ENCODE measurements at regions not wholly inside any gene's neighbourhood (a gene's known extent, or its start where the extent isn't known, plus 50 kb on each side); places are given as distances from the start of the nearest gene placed in this dataset.

DNA sequence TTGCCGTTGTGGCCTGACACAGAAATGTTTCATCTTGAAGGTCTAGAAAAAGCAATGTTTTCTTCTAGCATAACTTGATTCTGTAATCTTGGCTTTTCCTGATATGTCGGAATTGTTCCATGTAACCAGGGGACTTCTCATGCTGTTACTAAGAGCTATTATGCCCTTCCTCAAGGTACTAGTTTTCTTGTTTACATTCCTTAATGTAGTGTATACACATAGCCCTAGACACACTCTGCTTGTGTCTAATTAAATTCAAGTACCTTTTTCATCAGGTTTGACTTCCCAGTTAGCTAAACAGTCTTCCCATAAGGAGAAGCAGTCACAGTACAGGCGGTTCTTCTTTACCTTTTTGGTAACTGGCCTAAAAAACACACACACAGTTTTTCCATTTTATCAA, 89.4 kb upstream of the KCNK12 start:
- TF ChIP-seq GATA3 (IDR thresholded peaks at IDR 0.05; ENCODE audit: low read depth, low read length) = no peak
- no peak for TF ChIP-seq GATA2 (IDR thresholded peaks at IDR 0.05; ENCODE audit: low read depth, low read length)

Measured in SH-SY5Y (cell line).